ENCODE measurements at regions not wholly inside any gene's neighbourhood (a gene's known extent, or its start where the extent isn't known, plus 50 kb on each side); places are given as distances from the start of the nearest gene placed in this dataset.

GRCh38 chr1:115412733-115413132, 74.7 kb upstream of the NGF start:
- Mint-ChIP-seq H3K9me3 (peaks cover 15% of the 10 kb centered on the region), H3K27ac (no peak overlapping the region), H3K4me3 (no peak overlapping the region), H3K27me3 (peaks cover 37% of the 10 kb centered on the region), H3K4me1 (ENCODE audit: low read depth) (peaks cover 15% of the 10 kb centered on the region), H3K36me3 (ENCODE audit: low read depth) (no peaks in the 10 kb centered on the region)

- Mint-ChIP-seq H3K9me3 (peaks cover 15% of the 10 kb centered on the region), H3K4me1 (ENCODE audit: low read depth) (peaks cover 15% of the 10 kb centered on the region), H3K4me3 (no peak overlapping the region), H3K36me3 (ENCODE audit: low read depth) (no peaks in the 10 kb centered on the region), H3K27me3 (peaks cover 41% of the 10 kb centered on the region), H3K27ac (no peak overlapping the region)
Measured at GRCh38 chr1:115412286-115412685, 74.2 kb upstream of the NGF start.

- peaks cover 15% of the 10 kb centered on the region for H3K9me3 Mint-ChIP-seq
- peaks cover 15% of the 10 kb centered on the region for H3K4me1 Mint-ChIP-seq (ENCODE audit: low read depth)
- H3K27ac Mint-ChIP-seq: peak overlapping the region; percentile 63
Measured at GRCh38 chr1:115411371-115412063, 73.5 kb upstream of the NGF start.

GRCh38 chr1:115409094-115410015, 71.3 kb upstream of the NGF start:
- peaks cover 36% of the 10 kb centered on the region for H3K27me3 Mint-ChIP-seq
- no peaks in the 10 kb centered on the region for H3K36me3 Mint-ChIP-seq (ENCODE audit: low read depth)
- no peak overlapping the region for H3K27ac Mint-ChIP-seq
- H3K4me3 Mint-ChIP-seq: no peak overlapping the region
- H3K4me1 Mint-ChIP-seq (ENCODE audit: low read depth): peaks cover 15% of the 10 kb centered on the region
- H3K9me3 Mint-ChIP-seq: peaks cover 15% of the 10 kb centered on the region

More at GRCh38 chr1:115411371-115412063, 73.5 kb upstream of the NGF start:
- H3K36me3 Mint-ChIP-seq (ENCODE audit: low read depth): no peaks in the 10 kb centered on the region
- no peak overlapping the region for H3K4me3 Mint-ChIP-seq
- H3K27me3 Mint-ChIP-seq: peaks cover 36% of the 10 kb centered on the region

- Mint-ChIP-seq H3K4me1 (ENCODE audit: low read depth) (peaks cover 15% of the 10 kb centered on the region), H3K27ac (no peak overlapping the region), H3K27me3 (peaks cover 34% of the 10 kb centered on the region), H3K9me3 (peaks cover 15% of the 10 kb centered on the region), H3K36me3 (ENCODE audit: low read depth) (no peaks in the 10 kb centered on the region), H3K4me3 (no peak overlapping the region)
Measured at GRCh38 chr1:115408533-115408932, 70.5 kb upstream of the NGF start.

DNA sequence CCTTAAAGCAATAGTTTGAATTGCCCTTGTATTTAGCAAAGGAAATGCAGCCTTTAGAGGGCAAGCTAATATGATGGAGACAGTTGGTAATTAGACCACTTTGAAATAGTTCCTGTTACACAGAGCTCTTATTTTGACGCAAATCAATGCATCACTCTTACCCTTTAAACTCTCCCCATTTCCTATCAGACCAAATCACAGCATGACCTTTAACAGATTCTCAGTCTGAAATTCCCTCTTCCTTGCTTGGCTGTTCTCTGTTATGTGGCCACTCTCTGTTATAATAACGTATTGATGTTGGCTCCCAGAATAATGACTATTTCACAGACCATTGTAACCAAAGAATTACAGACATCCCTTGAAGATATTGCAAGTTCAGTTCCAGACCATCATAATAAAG, 66.9 kb upstream of the NGF start:
- Mint-ChIP-seq H3K36me3 (ENCODE audit: low read depth) (no peaks in the 10 kb centered on the region), H3K27me3 (peaks cover 25% of the 10 kb centered on the region), H3K9me3 (no peaks in the 10 kb centered on the region), H3K27ac (no peak overlapping the region), H3K4me3 (no peak overlapping the region), H3K4me1 (ENCODE audit: low read depth) (no peaks in the 10 kb centered on the region)

GRCh38 chr1:115402753-115403184, 64.7 kb upstream of the NGF start:
- H3K36me3 Mint-ChIP-seq (ENCODE audit: low read depth): no peaks in the 10 kb centered on the region
- no peaks in the 10 kb centered on the region for H3K4me1 Mint-ChIP-seq (ENCODE audit: low read depth)
- H3K27ac Mint-ChIP-seq: no peak overlapping the region
- no peaks in the 10 kb centered on the region for H3K9me3 Mint-ChIP-seq
- peaks cover 19% of the 10 kb centered on the region for H3K27me3 Mint-ChIP-seq
- no peak overlapping the region for H3K4me3 Mint-ChIP-seq

- Mint-ChIP-seq H3K36me3 (ENCODE audit: low read depth) (no peaks in the 10 kb centered on the region), H3K27me3 (peaks cover 13% of the 10 kb centered on the region), H3K27ac (no peak overlapping the region), H3K9me3 (no peaks in the 10 kb centered on the region), H3K4me1 (ENCODE audit: low read depth) (no peaks in the 10 kb centered on the region), H3K4me3 (no peak overlapping the region)
Measured at GRCh38 chr1:115401676-115402075, 63.6 kb upstream of the NGF start.

- Mint-ChIP-seq H3K4me3 (no peak overlapping the region), H3K9me3 (no peaks in the 10 kb centered on the region), H3K36me3 (ENCODE audit: low read depth) (no peaks in the 10 kb centered on the region), H3K27me3 (peaks cover 12% of the 10 kb centered on the region), H3K27ac (no peak overlapping the region), H3K4me1 (ENCODE audit: low read depth) (no peaks in the 10 kb centered on the region)
Measured at GRCh38 chr1:115400891-115401290, 62.8 kb upstream of the NGF start.

DNA sequence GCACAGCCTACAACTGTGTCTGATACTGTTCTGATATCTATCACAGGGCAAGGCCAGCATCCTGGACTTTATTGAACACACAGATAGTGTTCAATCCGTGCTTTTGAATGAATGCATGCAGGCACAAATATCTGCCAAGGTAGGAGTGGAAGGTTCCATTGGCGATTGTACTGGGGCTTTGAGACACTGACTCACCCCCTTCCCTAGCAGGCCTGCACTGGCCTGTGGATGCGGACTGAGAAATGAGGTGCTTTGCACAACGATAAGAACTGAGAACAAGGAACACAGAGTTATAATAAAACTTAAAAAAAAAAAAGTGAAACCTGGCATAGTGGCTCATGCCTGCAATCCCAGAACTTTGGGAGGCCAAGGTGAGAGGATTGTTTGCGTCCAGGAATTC, 62.4 kb upstream of the NGF start:
- Mint-ChIP-seq H3K4me3 (no peak overlapping the region), H3K36me3 (ENCODE audit: low read depth) (no peaks in the 10 kb centered on the region), H3K27me3 (peaks cover 12% of the 10 kb centered on the region), H3K9me3 (no peaks in the 10 kb centered on the region), H3K4me1 (ENCODE audit: low read depth) (no peaks in the 10 kb centered on the region), H3K27ac (no peak overlapping the region)

- H3K4me3 Mint-ChIP-seq: no peak overlapping the region
Measured at GRCh38 chr1:115398745-115399144, 60.7 kb upstream of the NGF start.

More at GRCh38 chr1:115398745-115399144, 60.7 kb upstream of the NGF start:
- Mint-ChIP-seq H3K36me3 (ENCODE audit: low read depth) (no peaks in the 10 kb centered on the region), H3K27me3 (peaks cover 7% of the 10 kb centered on the region), H3K27ac (no peak overlapping the region), H3K9me3 (no peaks in the 10 kb centered on the region), H3K4me1 (ENCODE audit: low read depth) (no peaks in the 10 kb centered on the region)
